H9 (cell line): ENCODE measurements at regions not wholly inside any gene's neighbourhood (a gene's known extent, or its start where the extent isn't known, plus 50 kb on each side); places are given as distances from the start of the nearest gene placed in this dataset.

Source experiments
- DNase-seq: peaks from one replicate; pipeline ENCODE4 v3.0.0-alpha.2; 2017
- H2AFZ ChIP-seq: one replicate; pipeline ENCODE4 v1.6.1; 2013; ENCODE audit warnings: mild to moderate bottlenecking, low read length, control low read depth, moderate library complexity
- H2AK5ac ChIP-seq: 2 replicates; pipeline ENCODE4 v1.6.1; 2013; ENCODE audit warnings: low read length, control low read depth, mixed read lengths; ENCODE audit not compliant: insufficient read length
- H2BK120ac ChIP-seq: one replicate; pipeline ENCODE4 v1.6.1; 2013; ENCODE audit warnings: low read depth, mild to moderate bottlenecking, low read length, control low read depth, inconsistent platforms; ENCODE audit not compliant: poor library complexity, severe bottlenecking
- H2BK12ac ChIP-seq: 2 replicates; pipeline ENCODE4 v1.6.1; 2013; ENCODE audit warnings: low read length, control low read depth, mixed read lengths, low read depth; ENCODE audit not compliant: insufficient read length
- H2BK15ac ChIP-seq: 2 replicates; pipeline ENCODE4 v1.6.1; 2013; ENCODE audit warnings: low read depth, low read length, control low read depth
- H2BK20ac ChIP-seq: one replicate; pipeline ENCODE4 v1.6.1; 2013; ENCODE audit warnings: low read depth, mild to moderate bottlenecking, low read length, control low read depth, inconsistent platforms; ENCODE audit not compliant: poor library complexity, severe bottlenecking
- H2BK5ac ChIP-seq: 2 replicates; pipeline ENCODE4 v1.6.1; 2013; ENCODE audit warnings: low read length, control low read depth, mixed read lengths; ENCODE audit not compliant: insufficient read length
- H3K14ac ChIP-seq: 2 replicates; pipeline ENCODE4 v1.6.1; 2013; ENCODE audit warnings: low read length, control low read depth; ENCODE audit not compliant: insufficient read depth
- H3K18ac ChIP-seq: 2 replicates; pipeline ENCODE4 v1.6.1; 2013; ENCODE audit warnings: low read depth, mild to moderate bottlenecking, mixed read lengths, low read length, control low read depth; ENCODE audit not compliant: insufficient read length
- H3K23ac ChIP-seq: 2 replicates; pipeline ENCODE4 v1.6.1; 2013; ENCODE audit warnings: low read length, control low read depth, mixed read lengths, low read depth; ENCODE audit not compliant: insufficient read length
- H3K23me2 ChIP-seq: 2 replicates; pipeline ENCODE4 v1.6.1; 2013; ENCODE audit warnings: low read depth, mild to moderate bottlenecking, mixed read lengths, low read length, control low read depth; ENCODE audit not compliant: insufficient read length, poor library complexity, severe bottlenecking
- H3K27ac ChIP-seq: 2 replicates; pipeline ENCODE4 v1.5.1; 2013; ENCODE audit warnings: low read length, control low read depth, mixed read lengths, low read depth; ENCODE audit not compliant: insufficient read length
- H3K27me3 ChIP-seq: 2 replicates; pipeline ENCODE4 v1.6.1; 2013; ENCODE audit warnings: low read length, control low read depth, inconsistent platforms; ENCODE audit not compliant: insufficient read depth
- H3K4ac ChIP-seq: 2 replicates; pipeline ENCODE4 v1.6.1; 2013; ENCODE audit warnings: low read depth, mild to moderate bottlenecking, control low read depth, inconsistent platforms, low read length, moderate library complexity
- H3K4me1 ChIP-seq: 2 replicates; pipeline ENCODE4 v1.6.1; 2013; ENCODE audit warnings: low read length, control low read depth, inconsistent platforms; ENCODE audit not compliant: insufficient read depth
- H3K4me2 ChIP-seq: 2 replicates; pipeline ENCODE4 v1.6.1; 2013; ENCODE audit warnings: low read length, control low read depth, mixed read lengths; ENCODE audit not compliant: insufficient read length, insufficient read depth
- H3K56ac ChIP-seq: 2 replicates; pipeline ENCODE4 v1.6.1; 2013; ENCODE audit warnings: low read depth, mild to moderate bottlenecking, mixed read lengths, low read length, control low read depth; ENCODE audit not compliant: insufficient read length
- H3K79me1 ChIP-seq: 2 replicates; pipeline ENCODE4 v1.6.1; 2013; ENCODE audit warnings: low read depth, mild to moderate bottlenecking, moderate library complexity, low read length, control low read depth, inconsistent platforms; ENCODE audit not compliant: insufficient read depth, poor library complexity, severe bottlenecking
- H3K79me2 ChIP-seq: 2 replicates; pipeline ENCODE4 v1.6.1; 2013; ENCODE audit warnings: low read length, control low read depth, inconsistent platforms; ENCODE audit not compliant: insufficient read depth
- H3K9ac ChIP-seq: 2 replicates; pipeline ENCODE4 v1.6.1; 2013; ENCODE audit warnings: low read length, control low read depth, mixed read lengths; ENCODE audit not compliant: insufficient read length; ENCODE audit errors: extremely low read depth
- H3K9me3 ChIP-seq: one replicate; pipeline ENCODE4 v1.6.1; 2013; ENCODE audit warnings: low read depth, low read length, inconsistent platforms; ENCODE audit not compliant: control insufficient read depth
- H3T11ph ChIP-seq: one replicate; pipeline ENCODE4 v1.6.1; 2013; ENCODE audit warnings: mild to moderate bottlenecking, low read length, control low read depth, inconsistent platforms
- H4K20me1 ChIP-seq: one replicate; pipeline ENCODE4 v1.6.1; 2013; ENCODE audit not compliant: control insufficient read depth, insufficient read length, insufficient read depth
- H4K5ac ChIP-seq: 2 replicates; pipeline ENCODE4 v1.6.1; 2013; ENCODE audit warnings: low read depth, mild to moderate bottlenecking, mixed read lengths, low read length, control low read depth; ENCODE audit not compliant: insufficient read length
- H4K8ac ChIP-seq: replicated peaks from 2 replicates; pipeline ENCODE4 v1.6.1; 2013; ENCODE audit warnings: low read length, control low read depth, mixed read lengths, low read depth; ENCODE audit not compliant: insufficient read length
- H4K91ac ChIP-seq: 2 replicates; pipeline ENCODE4 v1.6.1; 2013; ENCODE audit warnings: low read depth, mild to moderate bottlenecking, moderate library complexity, mixed read lengths, low read length, control low read depth; ENCODE audit not compliant: insufficient read length
- H3K27ac Mint-ChIP-seq, 3 experiments: 2 replicates in 2 of 3; 3 replicates in 1 of 3; pipeline ENCODE4 v1.8.0; 2020 to 2021; ENCODE audit warnings: mixed read lengths in 3 of 3, mild to moderate bottlenecking in 1 of 3, moderate library complexity in 1 of 3
- H3K27me3 Mint-ChIP-seq: 2 replicates; pipeline ENCODE4 v1.8.0; 2021; ENCODE audit warnings: low read depth, mild to moderate bottlenecking, moderate library complexity, mixed read lengths
- H3K36me3 Mint-ChIP-seq, 3 experiments: 2 replicates in 2 of 3; 3 replicates in 1 of 3; pipeline ENCODE4 v1.8.0; 2020 to 2021; ENCODE audit warnings: low read depth in 3 of 3, mixed read lengths in 3 of 3; ENCODE audit not compliant: insufficient read depth in 1 of 3
- H3K4me1 Mint-ChIP-seq, 2 experiments: 2 replicates each; pipeline ENCODE4 v1.8.0; 2020; ENCODE audit warnings: mixed read lengths in 2 of 2
- H3K4me3 Mint-ChIP-seq, 2 experiments: 2 replicates in 1 of 2; 3 replicates in 1 of 2; pipeline ENCODE4 v1.8.0; 2020 to 2021; ENCODE audit warnings: mild to moderate bottlenecking in 2 of 2, mixed read lengths in 2 of 2, moderate library complexity in 1 of 2
- H3K9me3 Mint-ChIP-seq, 2 experiments: 2 replicates in 1 of 2; 3 replicates in 1 of 2; pipeline ENCODE4 v1.8.0; 2020; ENCODE audit warnings: mild to moderate bottlenecking in 2 of 2, mixed read lengths in 2 of 2, moderate library complexity in 1 of 2
- CTCF ChIP-seq: fragments of 200-600 bp; sonication (generic); conservative IDR thresholded peaks from 3 replicates; pipeline ENCODE4 v1.8.0; 2021; ENCODE audit warnings: antibody characterized with exemption, mild to moderate bottlenecking
- WGBS: extraction: QIAGEN DNeasy Blood & Tissue Kit; methylation state at CpG from one replicate; pipeline ENCODE4 v1.1.7; 2013; ENCODE audit warnings: missing lambda C conversion rate, low lambda C conversion rate, mixed read lengths; ENCODE audit not compliant: insufficient read length; ENCODE audit errors: extremely low coverage; 5-methylcytosine and 5-hydroxymethylcytosine counted together

GRCh38 chrX:112512509-112512908 is 167.2 kb downstream of the LHFPL1 start:
- Histone ChIP-seq H2AFZ (no peak overlapping the region), H3K27me3 (no peaks in the 10 kb centered on the region), H3K79me1 (no peaks in the 10 kb centered on the region), H2AK5ac (no peak overlapping the region), H4K20me1 (no peaks in the 10 kb centered on the region), H4K91ac (no peak overlapping the region), H3K79me2 (no peaks in the 10 kb centered on the region), H3K14ac (no peak overlapping the region), H3K4me1 (no peaks in the 10 kb centered on the region), H3K27ac (no peak overlapping the region), H3K23ac (no peak overlapping the region), H3K18ac (no peak overlapping the region), H3T11ph (no peak overlapping the region), H3K9me3 (no peaks in the 10 kb centered on the region), H2BK5ac (no peak overlapping the region), H2BK120ac (no peak overlapping the region), H3K9ac (no peak overlapping the region), H3K4me2 (no peak overlapping the region), H4K8ac (no peak overlapping the region), H3K23me2 (no peaks in the 10 kb centered on the region), H2BK15ac (no peak overlapping the region), H4K5ac (no peak overlapping the region), H2BK12ac (no peak overlapping the region), H3K56ac (no peak overlapping the region), H3K4ac (no peak overlapping the region), H2BK20ac (no peak overlapping the region)
- Mint-ChIP-seq H3K27me3 (no peaks in the 10 kb centered on the region), H3K9me3 (peaks cover 14 to 33% of the 10 kb centered on the region in 2 experiments), H3K36me3 (peaks cover 14 to 26% (median 15%) of the 10 kb centered on the region in 3 experiments), H3K4me1 (peaks cover 5 to 10% of the 10 kb centered on the region in 2 experiments; a peak in 3 of 4 replicates), H3K27ac (no peak overlapping the region), H3K4me3 (no peak overlapping the region)
- TF ChIP-seq CTCF, result peak; percentile 68
- DNase-seq, result peak; percentile 33
- WGBS, result no CpG with 5 or more reads among the region's 3 CpGs
